ENCODE measurements at regions not wholly inside any gene's neighbourhood (a gene's known extent, or its start where the extent isn't known, plus 50 kb on each side); places are given as distances from the start of the nearest gene placed in this dataset.

- TF ChIP-seq, protein P1, sequence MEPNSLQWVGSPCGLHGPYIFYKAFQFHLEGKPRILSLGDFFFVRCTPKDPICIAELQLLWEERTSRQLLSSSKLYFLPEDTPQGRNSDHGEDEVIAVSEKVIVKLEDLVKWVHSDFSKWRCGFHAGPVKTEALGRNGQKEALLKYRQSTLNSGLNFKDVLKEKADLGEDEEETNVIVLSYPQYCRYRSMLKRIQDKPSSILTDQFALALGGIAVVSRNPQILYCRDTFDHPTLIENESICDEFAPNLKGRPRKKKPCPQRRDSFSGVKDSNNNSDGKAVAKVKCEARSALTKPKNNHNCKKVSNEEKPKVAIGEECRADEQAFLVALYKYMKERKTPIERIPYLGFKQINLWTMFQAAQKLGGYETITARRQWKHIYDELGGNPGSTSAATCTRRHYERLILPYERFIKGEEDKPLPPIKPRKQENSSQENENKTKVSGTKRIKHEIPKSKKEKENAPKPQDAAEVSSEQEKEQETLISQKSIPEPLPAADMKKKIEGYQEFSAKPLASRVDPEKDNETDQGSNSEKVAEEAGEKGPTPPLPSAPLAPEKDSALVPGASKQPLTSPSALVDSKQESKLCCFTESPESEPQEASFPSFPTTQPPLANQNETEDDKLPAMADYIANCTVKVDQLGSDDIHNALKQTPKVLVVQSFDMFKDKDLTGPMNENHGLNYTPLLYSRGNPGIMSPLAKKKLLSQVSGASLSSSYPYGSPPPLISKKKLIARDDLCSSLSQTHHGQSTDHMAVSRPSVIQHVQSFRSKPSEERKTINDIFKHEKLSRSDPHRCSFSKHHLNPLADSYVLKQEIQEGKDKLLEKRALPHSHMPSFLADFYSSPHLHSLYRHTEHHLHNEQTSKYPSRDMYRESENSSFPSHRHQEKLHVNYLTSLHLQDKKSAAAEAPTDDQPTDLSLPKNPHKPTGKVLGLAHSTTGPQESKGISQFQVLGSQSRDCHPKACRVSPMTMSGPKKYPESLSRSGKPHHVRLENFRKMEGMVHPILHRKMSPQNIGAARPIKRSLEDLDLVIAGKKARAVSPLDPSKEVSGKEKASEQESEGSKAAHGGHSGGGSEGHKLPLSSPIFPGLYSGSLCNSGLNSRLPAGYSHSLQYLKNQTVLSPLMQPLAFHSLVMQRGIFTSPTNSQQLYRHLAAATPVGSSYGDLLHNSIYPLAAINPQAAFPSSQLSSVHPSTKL (CRISPR knock-in tag; IDR thresholded peaks at IDR 0.05): peak; percentile 60
- TF ChIP-seq RXRB (CRISPR knock-in tag; IDR thresholded peaks at IDR 0.05; ENCODE audit: borderline replicate concordance): peak; percentile 28; the same call in 1 of the 2 replicates
- TF ChIP-seq HNF4G (IDR thresholded peaks at IDR 0.05; ENCODE audit: borderline replicate concordance, low read depth, low read length): peak; percentile 39; the same call in 1 of the 2 replicates
- no peak for TF ChIP-seq HNF4G (CRISPR knock-in tag; IDR thresholded peaks at IDR 0.05; ENCODE audit: borderline replicate concordance, low read depth)
- TF ChIP-seq HNF4A (CRISPR knock-in tag; IDR thresholded peaks at IDR 0.05): peak; percentile 64
- no peak for TF ChIP-seq MIER3 (CRISPR knock-in tag; IDR thresholded peaks at IDR 0.05; ENCODE audit: borderline replicate concordance)
- TF ChIP-seq, protein P2, sequence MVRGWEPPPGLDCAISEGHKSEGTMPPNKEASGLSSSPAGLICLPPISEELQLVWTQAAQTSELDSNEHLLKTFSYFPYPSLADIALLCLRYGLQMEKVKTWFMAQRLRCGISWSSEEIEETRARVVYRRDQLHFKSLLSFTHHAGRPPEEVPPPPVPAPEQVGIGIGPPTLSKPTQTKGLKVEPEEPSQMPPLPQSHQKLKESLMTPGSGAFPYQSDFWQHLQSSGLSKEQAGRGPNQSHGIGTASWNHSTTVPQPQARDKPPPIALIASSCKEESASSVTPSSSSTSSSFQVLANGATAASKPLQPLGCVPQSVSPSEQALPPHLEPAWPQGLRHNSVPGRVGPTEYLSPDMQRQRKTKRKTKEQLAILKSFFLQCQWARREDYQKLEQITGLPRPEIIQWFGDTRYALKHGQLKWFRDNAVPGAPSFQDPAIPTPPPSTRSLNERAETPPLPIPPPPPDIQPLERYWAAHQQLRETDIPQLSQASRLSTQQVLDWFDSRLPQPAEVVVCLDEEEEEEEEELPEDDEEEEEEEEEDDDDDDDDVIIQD (CRISPR knock-in tag; IDR thresholded peaks at IDR 0.05; ENCODE audit: low read depth): peak; percentile 64; the same call in 1 of the 2 replicates
- 0 out of 2 replicates have a peak, but pooled peaks have one; percentile 19 for TF ChIP-seq SMYD3 (CRISPR knock-in tag; IDR thresholded peaks at IDR 0.05)
- no peak for TF ChIP-seq ZNF512B (CRISPR knock-in tag; IDR thresholded peaks at IDR 0.05; ENCODE audit: borderline replicate concordance)
- peak; percentile 38; the same call in 1 of the 2 replicates for TF ChIP-seq GATAD2A (CRISPR knock-in tag; IDR thresholded peaks at IDR 0.05)
- peak; percentile 63; the same call in 1 of the 2 replicates for TF ChIP-seq SRF (IDR thresholded peaks at IDR 0.05; ENCODE audit: low read depth, low read length)
- TF ChIP-seq EP300 (IDR thresholded peaks at IDR 0.05; ENCODE audit: low read depth in 2 of 2, low read length in 2 of 2): no peak
- TF ChIP-seq EP300 (CRISPR knock-in tag; IDR thresholded peaks at IDR 0.05; ENCODE audit: borderline replicate concordance): no peak
- 0 out of 2 replicates have a peak, but pooled peaks have one; percentile 6 for TF ChIP-seq CEBPG (CRISPR knock-in tag; IDR thresholded peaks at IDR 0.05)
- TF ChIP-seq HNRNPK (IDR thresholded peaks at IDR 0.05; ENCODE audit: low read depth, low read length, poor library complexity, severe bottlenecking): no peak
- TF ChIP-seq HMG20A (CRISPR knock-in tag; IDR thresholded peaks at IDR 0.05; ENCODE audit: borderline replicate concordance): 0 out of 2 replicates have a peak, but pooled peaks have one; percentile 60
- 0 out of 2 replicates have a peak, but pooled peaks have one; percentile 36 for TF ChIP-seq TFE3 (CRISPR knock-in tag; IDR thresholded peaks at IDR 0.05)
- TF ChIP-seq ZNF335 (CRISPR knock-in tag; IDR thresholded peaks at IDR 0.05): peak; percentile 6; the same call in 1 of the 2 replicates
- no peak for TF ChIP-seq ZBTB38 (CRISPR knock-in tag; IDR thresholded peaks at IDR 0.05)
- TF ChIP-seq ARNTL (CRISPR knock-in tag; IDR thresholded peaks at IDR 0.05): no peak
- no peak for TF ChIP-seq THAP11 (CRISPR knock-in tag; IDR thresholded peaks at IDR 0.05)
- peak; percentile 33; the same call in 1 of the 2 replicates for TF ChIP-seq NR2F6 (IDR thresholded peaks at IDR 0.05)
- TF ChIP-seq NR2F6 (CRISPR knock-in tag; IDR thresholded peaks at IDR 0.05): no peak
- 0 out of 2 replicates have a peak, but pooled peaks have one; percentile 9 for TF ChIP-seq HDAC1 (CRISPR knock-in tag; IDR thresholded peaks at IDR 0.05)
Measured at GRCh38 chr7:17020250-17020649, 138.5 kb upstream of the AGR3 start (continued).

Measured in HepG2 (cell line).